ENCODE measurements at regions not wholly inside any gene's neighbourhood (a gene's known extent, or its start where the extent isn't known, plus 50 kb on each side); places are given as distances from the start of the nearest gene placed in this dataset.

- 76 to 94% (median 84%) methylated on average over 2 of the region's 2 CpGs for WGBS, 5 donors
- no peaks in the 10 kb centered on the region for H3K36me3 ChIP-seq
- no peaks in the 10 kb centered on the region for H3K27me3 ChIP-seq
- intact Hi-C loops (cut with DNase I; ENCODE audit: low total_unique reads) = no loop called here
- no peak for TF ChIP-seq EP300 (IDR thresholded peaks at IDR 0.05)
- no peak for TF ChIP-seq CTCF (IDR thresholded peaks at IDR 0.05)
- TF ChIP-seq POLR2AphosphoS5 (IDR thresholded peaks at IDR 0.05) = no peak
- TF ChIP-seq POLR2A (IDR thresholded peaks at IDR 0.05) = no peak
- DNase-seq = no peak
- no peak overlapping the region for H3K27ac ChIP-seq
- no peak overlapping the region for H3K4me3 ChIP-seq
- peaks cover 0 to 5% (median 0%) of the 10 kb centered on the region in 4 donors for H3K9me3 ChIP-seq
- no peaks in the 10 kb centered on the region for H3K4me1 ChIP-seq
Measured at GRCh38 chr12:124165695-124166094, 129.2 kb upstream of the RFLNA start.

GRCh38 chr12:124167141-124167540 is 127.8 kb upstream of the RFLNA start:
- Histone ChIP-seq H3K4me3 (no peak overlapping the region), H3K27me3 (no peaks in the 10 kb centered on the region), H3K36me3 (no peaks in the 10 kb centered on the region), H3K4me1 (peaks cover 0 to 6% (median 0%) of the 10 kb centered on the region in 4 donors), H3K9me3 (peaks cover 0 to 5% (median 0%) of the 10 kb centered on the region in 4 donors), H3K27ac (no peak overlapping the region)
- intact Hi-C loops (cut with DNase I; ENCODE audit: low total_unique reads) = no loop called here
- TF ChIP-seq EP300 (IDR thresholded peaks at IDR 0.05) = no peak
- TF ChIP-seq POLR2AphosphoS5 (IDR thresholded peaks at IDR 0.05) = no peak
- no peak for TF ChIP-seq CTCF (IDR thresholded peaks at IDR 0.05)
- TF ChIP-seq POLR2A (IDR thresholded peaks at IDR 0.05) = no peak
- 93 to 95% (median 93%) methylated on average over 21 of the region's 21 CpGs for WGBS, 5 donors
- DNase-seq = no peak

- Histone ChIP-seq H3K9me3 (peaks cover 0 to 5% (median 0%) of the 10 kb centered on the region in 4 donors), H3K27me3 (no peaks in the 10 kb centered on the region), H3K27ac (no peak overlapping the region), H3K4me1 (peaks cover 0 to 6% (median 0%) of the 10 kb centered on the region in 4 donors), H3K36me3 (no peaks in the 10 kb centered on the region), H3K4me3 (no peak overlapping the region)
- no peak for TF ChIP-seq CTCF (IDR thresholded peaks at IDR 0.05)
- TF ChIP-seq EP300 (IDR thresholded peaks at IDR 0.05) = no peak
- no peak for TF ChIP-seq POLR2AphosphoS5 (IDR thresholded peaks at IDR 0.05)
- no peak for TF ChIP-seq POLR2A (IDR thresholded peaks at IDR 0.05)
- intact Hi-C loops (cut with DNase I; ENCODE audit: low total_unique reads) = no loop called here
- DNase-seq = no peak
- 64 to 77% (median 70%) methylated on average over 5 to 8 of the region's 8 CpGs for WGBS, 5 donors
Measured at GRCh38 chr12:124168016-124168786, 126.7 kb upstream of the RFLNA start.

- H3K9me3 ChIP-seq = no peaks in the 10 kb centered on the region
- no peaks in the 10 kb centered on the region for H3K27me3 ChIP-seq
- TF ChIP-seq CTCF (IDR thresholded peaks at IDR 0.05) (no peak), EP300 (IDR thresholded peaks at IDR 0.05) (no peak), POLR2AphosphoS5 (IDR thresholded peaks at IDR 0.05) (no peak), POLR2A (IDR thresholded peaks at IDR 0.05) (no peak)
- H3K36me3 ChIP-seq = no peaks in the 10 kb centered on the region
- DNase-seq = no peak
- no peak overlapping the region for H3K4me3 ChIP-seq
- intact Hi-C loops (cut with DNase I; ENCODE audit: low total_unique reads) = no loop called here
- no peak overlapping the region for H3K27ac ChIP-seq
- H3K4me1 ChIP-seq = peaks cover 0 to 6% (median 0%) of the 10 kb centered on the region in 4 donors
- whole genome bisulfite sequencing, 5 donors = 38 to 68% (median 65%) methylated on average over 4 of the region's 4 CpGs
Measured at GRCh38 chr12:124169577-124170284, 125.2 kb upstream of the RFLNA start.
